H9 (cell line): ENCODE measurements at regions not wholly inside any gene's neighbourhood (a gene's known extent, or its start where the extent isn't known, plus 50 kb on each side); places are given as distances from the start of the nearest gene placed in this dataset.

ENCODE experiments used
- DNase-seq: peaks from one replicate; pipeline ENCODE4 v3.0.0-alpha.2; 2017
- H2AFZ ChIP-seq: one replicate; pipeline ENCODE4 v1.6.1; 2013; ENCODE audit warnings: mild to moderate bottlenecking, low read length, control low read depth, moderate library complexity
- H2AK5ac ChIP-seq: 2 replicates; pipeline ENCODE4 v1.6.1; 2013; ENCODE audit warnings: low read length, control low read depth, mixed read lengths; ENCODE audit not compliant: insufficient read length
- H2BK120ac ChIP-seq: one replicate; pipeline ENCODE4 v1.6.1; 2013; ENCODE audit warnings: low read depth, mild to moderate bottlenecking, low read length, control low read depth, inconsistent platforms; ENCODE audit not compliant: poor library complexity, severe bottlenecking
- H2BK12ac ChIP-seq: 2 replicates; pipeline ENCODE4 v1.6.1; 2013; ENCODE audit warnings: low read length, control low read depth, mixed read lengths, low read depth; ENCODE audit not compliant: insufficient read length
- H2BK15ac ChIP-seq: 2 replicates; pipeline ENCODE4 v1.6.1; 2013; ENCODE audit warnings: low read depth, low read length, control low read depth
- H2BK20ac ChIP-seq: one replicate; pipeline ENCODE4 v1.6.1; 2013; ENCODE audit warnings: low read depth, mild to moderate bottlenecking, low read length, control low read depth, inconsistent platforms; ENCODE audit not compliant: poor library complexity, severe bottlenecking
- H2BK5ac ChIP-seq: 2 replicates; pipeline ENCODE4 v1.6.1; 2013; ENCODE audit warnings: low read length, control low read depth, mixed read lengths; ENCODE audit not compliant: insufficient read length
- H3K14ac ChIP-seq: 2 replicates; pipeline ENCODE4 v1.6.1; 2013; ENCODE audit warnings: low read length, control low read depth; ENCODE audit not compliant: insufficient read depth
- H3K18ac ChIP-seq: 2 replicates; pipeline ENCODE4 v1.6.1; 2013; ENCODE audit warnings: low read depth, mild to moderate bottlenecking, mixed read lengths, low read length, control low read depth; ENCODE audit not compliant: insufficient read length
- H3K23ac ChIP-seq: 2 replicates; pipeline ENCODE4 v1.6.1; 2013; ENCODE audit warnings: low read length, control low read depth, mixed read lengths, low read depth; ENCODE audit not compliant: insufficient read length
- H3K23me2 ChIP-seq: 2 replicates; pipeline ENCODE4 v1.6.1; 2013; ENCODE audit warnings: low read depth, mild to moderate bottlenecking, mixed read lengths, low read length, control low read depth; ENCODE audit not compliant: insufficient read length, poor library complexity, severe bottlenecking
- H3K27ac ChIP-seq: 2 replicates; pipeline ENCODE4 v1.5.1; 2013; ENCODE audit warnings: low read length, control low read depth, mixed read lengths, low read depth; ENCODE audit not compliant: insufficient read length
- H3K27me3 ChIP-seq: 2 replicates; pipeline ENCODE4 v1.6.1; 2013; ENCODE audit warnings: low read length, control low read depth, inconsistent platforms; ENCODE audit not compliant: insufficient read depth
- H3K4ac ChIP-seq: 2 replicates; pipeline ENCODE4 v1.6.1; 2013; ENCODE audit warnings: low read depth, mild to moderate bottlenecking, control low read depth, inconsistent platforms, low read length, moderate library complexity
- H3K4me1 ChIP-seq: 2 replicates; pipeline ENCODE4 v1.6.1; 2013; ENCODE audit warnings: low read length, control low read depth, inconsistent platforms; ENCODE audit not compliant: insufficient read depth
- H3K4me2 ChIP-seq: 2 replicates; pipeline ENCODE4 v1.6.1; 2013; ENCODE audit warnings: low read length, control low read depth, mixed read lengths; ENCODE audit not compliant: insufficient read length, insufficient read depth
- H3K56ac ChIP-seq: 2 replicates; pipeline ENCODE4 v1.6.1; 2013; ENCODE audit warnings: low read depth, mild to moderate bottlenecking, mixed read lengths, low read length, control low read depth; ENCODE audit not compliant: insufficient read length
- H3K79me1 ChIP-seq: 2 replicates; pipeline ENCODE4 v1.6.1; 2013; ENCODE audit warnings: low read depth, mild to moderate bottlenecking, moderate library complexity, low read length, control low read depth, inconsistent platforms; ENCODE audit not compliant: insufficient read depth, poor library complexity, severe bottlenecking
- H3K79me2 ChIP-seq: 2 replicates; pipeline ENCODE4 v1.6.1; 2013; ENCODE audit warnings: low read length, control low read depth, inconsistent platforms; ENCODE audit not compliant: insufficient read depth
- H3K9ac ChIP-seq: 2 replicates; pipeline ENCODE4 v1.6.1; 2013; ENCODE audit warnings: low read length, control low read depth, mixed read lengths; ENCODE audit not compliant: insufficient read length; ENCODE audit errors: extremely low read depth
- H3K9me3 ChIP-seq: one replicate; pipeline ENCODE4 v1.6.1; 2013; ENCODE audit warnings: low read depth, low read length, inconsistent platforms; ENCODE audit not compliant: control insufficient read depth
- H3T11ph ChIP-seq: one replicate; pipeline ENCODE4 v1.6.1; 2013; ENCODE audit warnings: mild to moderate bottlenecking, low read length, control low read depth, inconsistent platforms
- H4K20me1 ChIP-seq: one replicate; pipeline ENCODE4 v1.6.1; 2013; ENCODE audit not compliant: control insufficient read depth, insufficient read length, insufficient read depth
- H4K5ac ChIP-seq: 2 replicates; pipeline ENCODE4 v1.6.1; 2013; ENCODE audit warnings: low read depth, mild to moderate bottlenecking, mixed read lengths, low read length, control low read depth; ENCODE audit not compliant: insufficient read length
- H4K8ac ChIP-seq: replicated peaks from 2 replicates; pipeline ENCODE4 v1.6.1; 2013; ENCODE audit warnings: low read length, control low read depth, mixed read lengths, low read depth; ENCODE audit not compliant: insufficient read length
- H4K91ac ChIP-seq: 2 replicates; pipeline ENCODE4 v1.6.1; 2013; ENCODE audit warnings: low read depth, mild to moderate bottlenecking, moderate library complexity, mixed read lengths, low read length, control low read depth; ENCODE audit not compliant: insufficient read length
- H3K27ac Mint-ChIP-seq, 3 experiments: 2 replicates in 2 of 3; 3 replicates in 1 of 3; pipeline ENCODE4 v1.8.0; 2020 to 2021; ENCODE audit warnings: mixed read lengths in 3 of 3, mild to moderate bottlenecking in 1 of 3, moderate library complexity in 1 of 3
- H3K27me3 Mint-ChIP-seq: 2 replicates; pipeline ENCODE4 v1.8.0; 2021; ENCODE audit warnings: low read depth, mild to moderate bottlenecking, moderate library complexity, mixed read lengths
- H3K36me3 Mint-ChIP-seq, 3 experiments: 2 replicates in 2 of 3; 3 replicates in 1 of 3; pipeline ENCODE4 v1.8.0; 2020 to 2021; ENCODE audit warnings: low read depth in 3 of 3, mixed read lengths in 3 of 3; ENCODE audit not compliant: insufficient read depth in 1 of 3
- H3K4me1 Mint-ChIP-seq, 2 experiments: 2 replicates each; pipeline ENCODE4 v1.8.0; 2020; ENCODE audit warnings: mixed read lengths in 2 of 2
- H3K4me3 Mint-ChIP-seq, 2 experiments: 2 replicates in 1 of 2; 3 replicates in 1 of 2; pipeline ENCODE4 v1.8.0; 2020 to 2021; ENCODE audit warnings: mild to moderate bottlenecking in 2 of 2, mixed read lengths in 2 of 2, moderate library complexity in 1 of 2
- H3K9me3 Mint-ChIP-seq, 2 experiments: 2 replicates in 1 of 2; 3 replicates in 1 of 2; pipeline ENCODE4 v1.8.0; 2020; ENCODE audit warnings: mild to moderate bottlenecking in 2 of 2, mixed read lengths in 2 of 2, moderate library complexity in 1 of 2
- WGBS: extraction: QIAGEN DNeasy Blood & Tissue Kit; methylation state at CpG from one replicate; pipeline ENCODE4 v1.1.7; 2013; ENCODE audit warnings: missing lambda C conversion rate, low lambda C conversion rate, mixed read lengths; ENCODE audit not compliant: insufficient read length; ENCODE audit errors: extremely low coverage; 5-methylcytosine and 5-hydroxymethylcytosine counted together
- TF ChIP-seq, protein P1 (sequence below): fragments of 200-600 bp; sonication (generic); conservative IDR thresholded peaks from 3 replicates; pipeline ENCODE4 v1.8.0; 2021; ENCODE audit warnings: antibody characterized with exemption, mild to moderate bottlenecking

DNA sequence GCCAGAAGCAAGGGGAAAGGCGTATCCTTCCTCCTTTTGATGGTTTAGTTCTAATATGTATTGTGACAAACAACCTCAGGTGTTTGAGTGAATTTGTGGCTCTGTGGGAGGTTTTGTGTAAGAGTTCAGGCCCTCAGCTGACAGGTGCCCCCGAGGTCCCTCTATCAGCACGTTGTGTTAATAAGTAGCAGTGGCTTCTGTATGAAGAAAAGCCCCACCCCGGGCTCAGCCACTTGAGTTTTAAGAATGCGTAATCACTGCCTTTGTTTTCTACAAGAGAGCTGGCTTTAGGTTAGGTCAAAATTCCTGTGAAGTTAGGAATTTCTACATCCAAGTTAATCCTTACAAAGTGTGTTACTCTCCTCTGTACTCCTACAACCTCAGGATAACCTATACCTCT lies 92.4 kb upstream of the PGBD5 start:
- Mint-ChIP-seq H3K36me3 (peaks cover 0 to 4% (median 0%) of the 10 kb centered on the region in 3 experiments; a peak in 3 of 7 replicates), H3K4me3 (peak overlapping the region in 1 of 2 experiments; percentile 7; a peak in 1 of 5 replicates), H3K9me3 (peaks cover 5 to 6% of the 10 kb centered on the region in 2 experiments; a peak in 3 of 5 replicates), H3K27me3 (peaks cover 8% of the 10 kb centered on the region), H3K27ac (peak overlapping the region in 1 of 3 experiments; percentile 79; a peak in 2 of 7 replicates), H3K4me1 (peaks cover 46 to 56% of the 10 kb centered on the region in 2 experiments)
- TF ChIP-seq, protein P1, sequence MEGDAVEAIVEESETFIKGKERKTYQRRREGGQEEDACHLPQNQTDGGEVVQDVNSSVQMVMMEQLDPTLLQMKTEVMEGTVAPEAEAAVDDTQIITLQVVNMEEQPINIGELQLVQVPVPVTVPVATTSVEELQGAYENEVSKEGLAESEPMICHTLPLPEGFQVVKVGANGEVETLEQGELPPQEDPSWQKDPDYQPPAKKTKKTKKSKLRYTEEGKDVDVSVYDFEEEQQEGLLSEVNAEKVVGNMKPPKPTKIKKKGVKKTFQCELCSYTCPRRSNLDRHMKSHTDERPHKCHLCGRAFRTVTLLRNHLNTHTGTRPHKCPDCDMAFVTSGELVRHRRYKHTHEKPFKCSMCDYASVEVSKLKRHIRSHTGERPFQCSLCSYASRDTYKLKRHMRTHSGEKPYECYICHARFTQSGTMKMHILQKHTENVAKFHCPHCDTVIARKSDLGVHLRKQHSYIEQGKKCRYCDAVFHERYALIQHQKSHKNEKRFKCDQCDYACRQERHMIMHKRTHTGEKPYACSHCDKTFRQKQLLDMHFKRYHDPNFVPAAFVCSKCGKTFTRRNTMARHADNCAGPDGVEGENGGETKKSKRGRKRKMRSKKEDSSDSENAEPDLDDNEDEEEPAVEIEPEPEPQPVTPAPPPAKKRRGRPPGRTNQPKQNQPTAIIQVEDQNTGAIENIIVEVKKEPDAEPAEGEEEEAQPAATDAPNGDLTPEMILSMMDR: no peak
- Histone ChIP-seq H3K4me2 (no peak overlapping the region), H3K9me3 (no peaks in the 10 kb centered on the region), H2BK15ac (no peak overlapping the region), H2BK20ac (no peak overlapping the region), H3K4ac (no peak overlapping the region), H3K4me1 (peaks cover 9% of the 10 kb centered on the region; the same call in 1 of the 2 replicates), H3K27ac (no peak overlapping the region), H3K56ac (no peak overlapping the region), H4K91ac (no peak overlapping the region), H4K8ac (no peak overlapping the region), H2BK5ac (no peak overlapping the region), H3K18ac (peak overlapping the region; percentile 32), H3K27me3 (no peaks in the 10 kb centered on the region), H3K23me2 (no peaks in the 10 kb centered on the region), H2AFZ (no peak overlapping the region), H3K23ac (no peak overlapping the region), H4K5ac (no peak overlapping the region), H3T11ph (no peak overlapping the region), H4K20me1 (no peaks in the 10 kb centered on the region), H3K14ac (peak overlapping the region; percentile 55; the same call in 1 of the 2 replicates), H2BK120ac (no peak overlapping the region), H3K79me1 (no peaks in the 10 kb centered on the region), H2BK12ac (no peak overlapping the region), H3K9ac (no peak overlapping the region), H3K79me2 (no peaks in the 10 kb centered on the region), H2AK5ac (no peak overlapping the region)
- no CpG with 5 or more reads among the region's 5 CpGs for WGBS
- peak; percentile 40 for DNase-seq
